ENCODE measurements at regions not wholly inside any gene's neighbourhood (a gene's known extent, or its start where the extent isn't known, plus 50 kb on each side); places are given as distances from the start of the nearest gene placed in this dataset.
"Not testable (repeated sequence)": the region's sequence is repeated elsewhere in the genome, so short reads cannot be mapped to it uniquely, and the experiment has no call there.

- Histone ChIP-seq H3K4me3 (ENCODE audit: low read depth in 1 of 2, low read length in 2 of 2) (no peak overlapping the region), H3K9me3 (ENCODE audit: control insufficient read depth in 1 of 2, low read length in 2 of 2) (peaks cover 4 to 23% of the 10 kb centered on the region in 2 donors), H3K4me1 (ENCODE audit: control insufficient read depth in 1 of 2, insufficient read depth in 2 of 2, low read length in 2 of 2) (no peaks in the 10 kb centered on the region), H3K36me3 (ENCODE audit: control insufficient read depth in 1 of 2, insufficient read depth in 2 of 2, low read length in 2 of 2) (peaks cover 0 to 5% of the 10 kb centered on the region in 2 donors), H3K27ac (ENCODE audit: low read length) (no peak overlapping the region), H3K27me3 (ENCODE audit: low read depth, low read length) (no peaks in the 10 kb centered on the region)
Observed at GRCh38 chr6:80425089-80425823, 318.8 kb downstream of the BCKDHB start.

DNA sequence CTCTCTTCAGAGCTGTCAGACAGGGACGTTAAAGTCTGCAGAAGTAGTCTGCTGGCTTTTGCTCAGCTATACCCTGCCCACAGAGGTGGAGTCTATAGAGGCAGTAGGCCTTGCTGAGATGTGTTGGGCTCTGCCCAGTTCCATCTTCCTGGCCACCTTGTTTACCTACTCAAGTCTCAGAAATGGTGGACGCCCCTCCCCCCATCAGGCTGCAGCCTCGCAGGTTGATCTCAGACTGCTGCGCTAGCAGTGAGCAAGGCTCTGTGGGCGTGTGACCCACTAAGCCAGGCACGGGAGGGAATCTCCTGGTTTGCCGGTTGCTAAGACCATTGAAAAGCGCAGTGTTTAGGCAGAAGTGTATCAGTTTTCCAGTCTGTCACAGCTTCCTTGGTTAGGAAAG, 305.0 kb downstream of the BCKDHB start:
- Histone ChIP-seq H3K4me1 (ENCODE audit: control insufficient read depth in 1 of 2, insufficient read depth in 2 of 2, low read length in 2 of 2) (no peaks in the 10 kb centered on the region), H3K27ac (ENCODE audit: low read length) (no peak overlapping the region), H3K9me3 (ENCODE audit: control insufficient read depth in 1 of 2, low read length in 2 of 2) (peaks cover 3 to 4% of the 10 kb centered on the region in 2 donors), H3K4me3 (ENCODE audit: low read depth in 1 of 2, low read length in 2 of 2) (no peak overlapping the region), H3K27me3 (ENCODE audit: low read depth, low read length) (no peaks in the 10 kb centered on the region), H3K36me3 (ENCODE audit: control insufficient read depth in 1 of 2, insufficient read depth in 2 of 2, low read length in 2 of 2) (no peaks in the 10 kb centered on the region)

GRCh38 chr6:80407976-80408375, 301.5 kb downstream of the BCKDHB start:
- not testable (repeated sequence) for H3K4me3 ChIP-seq (ENCODE audit: low read depth in 1 of 2, low read length in 2 of 2); H3K36me3 ChIP-seq (ENCODE audit: control insufficient read depth in 1 of 2, insufficient read depth in 2 of 2, low read length in 2 of 2); H3K4me1 ChIP-seq (ENCODE audit: control insufficient read depth in 1 of 2, insufficient read depth in 2 of 2, low read length in 2 of 2); H3K27me3 ChIP-seq (ENCODE audit: low read depth, low read length); H3K27ac ChIP-seq (ENCODE audit: low read length); H3K9me3 ChIP-seq (ENCODE audit: control insufficient read depth in 1 of 2, low read length in 2 of 2)

- Histone ChIP-seq H3K4me1 (ENCODE audit: control insufficient read depth in 1 of 2, insufficient read depth in 2 of 2, low read length in 2 of 2) (no peaks in the 10 kb centered on the region), H3K36me3 (ENCODE audit: control insufficient read depth in 1 of 2, insufficient read depth in 2 of 2, low read length in 2 of 2) (no peaks in the 10 kb centered on the region), H3K27me3 (ENCODE audit: low read depth, low read length) (no peaks in the 10 kb centered on the region), H3K4me3 (ENCODE audit: low read depth in 1 of 2, low read length in 2 of 2) (no peak overlapping the region), H3K9me3 (ENCODE audit: control insufficient read depth in 1 of 2, low read length in 2 of 2) (peaks cover 0 to 9% of the 10 kb centered on the region in 2 donors), H3K27ac (ENCODE audit: low read length) (no peak overlapping the region)
Observed at GRCh38 chr6:80404889-80405288, 298.4 kb downstream of the BCKDHB start.

DNA sequence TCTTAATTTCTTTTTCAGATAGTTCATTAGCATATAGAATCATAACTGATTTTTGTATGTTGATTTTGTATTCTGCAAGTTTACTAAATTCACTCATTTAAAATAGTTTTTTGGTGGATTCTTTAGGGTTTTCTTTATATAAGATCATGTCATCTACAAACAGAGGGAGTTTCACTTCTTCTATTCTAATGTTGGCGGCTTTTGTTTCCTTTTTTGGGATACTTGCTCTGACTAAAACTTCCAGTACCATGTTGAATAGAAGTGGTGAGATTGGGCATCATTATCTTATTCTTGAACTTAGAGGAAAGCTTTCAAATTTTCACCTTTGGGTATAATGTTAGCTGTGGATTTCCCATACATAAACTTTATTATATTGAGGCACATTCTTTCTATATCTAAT, 296.9 kb downstream of the BCKDHB start:
- Histone ChIP-seq H3K9me3 (ENCODE audit: control insufficient read depth in 1 of 2, low read length in 2 of 2) (peaks cover 0 to 13% of the 10 kb centered on the region in 2 donors), H3K27me3 (ENCODE audit: low read depth, low read length) (no peaks in the 10 kb centered on the region), H3K4me1 (ENCODE audit: control insufficient read depth in 1 of 2, insufficient read depth in 2 of 2, low read length in 2 of 2) (no peaks in the 10 kb centered on the region), H3K4me3 (ENCODE audit: low read depth in 1 of 2, low read length in 2 of 2) (no peak overlapping the region), H3K27ac (ENCODE audit: low read length) (no peak overlapping the region), H3K36me3 (ENCODE audit: control insufficient read depth in 1 of 2, insufficient read depth in 2 of 2, low read length in 2 of 2) (no peaks in the 10 kb centered on the region)

DNA sequence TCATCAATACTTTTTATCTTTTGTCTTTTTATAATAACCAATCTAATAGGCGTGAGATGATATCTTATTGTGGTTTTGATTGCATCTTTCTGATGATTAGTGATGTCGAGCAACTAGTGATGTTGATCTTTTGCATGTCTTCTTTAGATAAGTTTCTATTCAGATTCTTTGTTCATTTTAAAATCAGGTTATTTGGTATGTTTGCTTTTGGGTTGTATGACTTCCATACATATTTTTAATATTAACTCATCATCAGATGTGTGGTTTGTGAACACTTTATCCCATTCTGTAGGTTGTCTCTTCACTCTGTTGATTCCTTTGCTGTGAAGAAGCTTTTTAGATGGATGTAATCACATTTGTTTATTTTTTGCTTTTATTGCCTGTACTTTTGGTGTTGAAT, 295.8 kb downstream of the BCKDHB start:
- Histone ChIP-seq H3K4me1 (ENCODE audit: control insufficient read depth in 1 of 2, insufficient read depth in 2 of 2, low read length in 2 of 2) (no peaks in the 10 kb centered on the region), H3K4me3 (ENCODE audit: low read depth in 1 of 2, low read length in 2 of 2) (no peak overlapping the region), H3K27ac (ENCODE audit: low read length) (no peak overlapping the region), H3K27me3 (ENCODE audit: low read depth, low read length) (no peaks in the 10 kb centered on the region), H3K9me3 (ENCODE audit: control insufficient read depth in 1 of 2, low read length in 2 of 2) (peaks cover 0 to 13% of the 10 kb centered on the region in 2 donors), H3K36me3 (ENCODE audit: control insufficient read depth in 1 of 2, insufficient read depth in 2 of 2, low read length in 2 of 2) (no peaks in the 10 kb centered on the region)

Measured in muscle layer of duodenum (tissue), 2 donors.